ENCODE measurements at regions not wholly inside any gene's neighbourhood (a gene's known extent, or its start where the extent isn't known, plus 50 kb on each side); places are given as distances from the start of the nearest gene placed in this dataset.

DNA sequence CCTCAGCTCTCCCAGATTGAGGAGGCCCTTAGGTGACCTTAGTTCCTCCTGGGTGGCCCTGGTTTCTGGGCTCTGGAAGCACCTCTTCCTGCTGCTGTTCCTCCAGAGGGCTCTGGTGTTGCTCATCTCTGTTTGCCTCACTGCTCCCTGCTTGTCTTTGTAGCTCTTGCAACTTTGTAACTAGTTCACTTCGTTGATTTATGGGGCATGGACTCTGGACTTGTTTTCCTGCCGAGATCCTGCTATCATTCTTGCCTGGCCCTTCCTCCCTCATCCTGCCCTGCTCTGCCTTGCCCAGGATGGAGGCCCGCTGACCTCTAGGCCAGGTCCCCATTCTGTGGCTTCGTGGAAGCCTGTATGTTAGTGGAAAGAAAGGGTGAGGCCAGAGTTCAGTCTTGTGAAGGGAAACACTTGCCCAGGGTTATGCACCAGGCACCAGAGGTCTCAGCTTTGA, 169.3 kb downstream of the MACROH2A1 start (continued):
- TF ChIP-seq, protein P1, sequence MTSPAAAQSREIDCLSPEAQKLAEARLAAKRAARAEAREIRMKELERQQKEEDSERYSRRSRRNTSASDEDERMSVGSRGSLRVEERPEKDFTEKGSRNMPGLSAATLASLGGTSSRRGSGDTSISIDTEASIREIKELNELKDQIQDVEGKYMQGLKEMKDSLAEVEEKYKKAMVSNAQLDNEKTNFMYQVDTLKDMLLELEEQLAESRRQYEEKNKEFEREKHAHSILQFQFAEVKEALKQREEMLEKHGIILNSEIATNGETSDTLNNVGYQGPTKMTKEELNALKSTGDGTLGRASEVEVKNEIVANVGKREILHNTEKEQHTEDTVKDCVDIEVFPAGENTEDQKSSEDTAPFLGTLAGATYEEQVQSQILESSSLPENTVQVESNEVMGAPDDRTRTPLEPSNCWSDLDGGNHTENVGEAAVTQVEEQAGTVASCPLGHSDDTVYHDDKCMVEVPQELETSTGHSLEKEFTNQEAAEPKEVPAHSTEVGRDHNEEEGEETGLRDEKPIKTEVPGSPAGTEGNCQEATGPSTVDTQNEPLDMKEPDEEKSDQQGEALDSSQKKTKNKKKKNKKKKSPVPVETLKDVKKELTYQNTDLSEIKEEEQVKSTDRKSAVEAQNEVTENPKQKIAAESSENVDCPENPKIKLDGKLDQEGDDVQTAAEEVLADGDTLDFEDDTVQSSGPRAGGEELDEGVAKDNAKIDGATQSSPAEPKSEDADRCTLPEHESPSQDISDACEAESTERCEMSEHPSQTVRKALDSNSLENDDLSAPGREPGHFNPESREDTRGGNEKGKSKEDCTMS (CRISPR knock-in tag; conservative IDR thresholded peaks at IDR 0.05): no peak
- TF ChIP-seq, protein P2, sequence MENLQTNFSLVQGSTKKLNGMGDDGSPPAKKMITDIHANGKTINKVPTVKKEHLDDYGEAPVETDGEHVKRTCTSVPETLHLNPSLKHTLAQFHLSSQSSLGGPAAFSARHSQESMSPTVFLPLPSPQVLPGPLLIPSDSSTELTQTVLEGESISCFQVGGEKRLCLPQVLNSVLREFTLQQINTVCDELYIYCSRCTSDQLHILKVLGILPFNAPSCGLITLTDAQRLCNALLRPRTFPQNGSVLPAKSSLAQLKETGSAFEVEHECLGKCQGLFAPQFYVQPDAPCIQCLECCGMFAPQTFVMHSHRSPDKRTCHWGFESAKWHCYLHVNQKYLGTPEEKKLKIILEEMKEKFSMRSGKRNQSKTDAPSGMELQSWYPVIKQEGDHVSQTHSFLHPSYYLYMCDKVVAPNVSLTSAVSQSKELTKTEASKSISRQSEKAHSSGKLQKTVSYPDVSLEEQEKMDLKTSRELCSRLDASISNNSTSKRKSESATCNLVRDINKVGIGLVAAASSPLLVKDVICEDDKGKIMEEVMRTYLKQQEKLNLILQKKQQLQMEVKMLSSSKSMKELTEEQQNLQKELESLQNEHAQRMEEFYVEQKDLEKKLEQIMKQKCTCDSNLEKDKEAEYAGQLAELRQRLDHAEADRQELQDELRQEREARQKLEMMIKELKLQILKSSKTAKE (CRISPR knock-in tag; IDR thresholded peaks at IDR 0.05; ENCODE audit: borderline replicate concordance): no peak; the same call in 1 of the 2 replicates
- TF ChIP-seq, protein P3, sequence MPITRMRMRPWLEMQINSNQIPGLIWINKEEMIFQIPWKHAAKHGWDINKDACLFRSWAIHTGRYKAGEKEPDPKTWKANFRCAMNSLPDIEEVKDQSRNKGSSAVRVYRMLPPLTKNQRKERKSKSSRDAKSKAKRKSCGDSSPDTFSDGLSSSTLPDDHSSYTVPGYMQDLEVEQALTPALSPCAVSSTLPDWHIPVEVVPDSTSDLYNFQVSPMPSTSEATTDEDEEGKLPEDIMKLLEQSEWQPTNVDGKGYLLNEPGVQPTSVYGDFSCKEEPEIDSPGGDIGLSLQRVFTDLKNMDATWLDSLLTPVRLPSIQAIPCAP (CRISPR knock-in tag; IDR thresholded peaks at IDR 0.05; ENCODE audit: low read depth): no peak
- TF ChIP-seq ZNF12 (CRISPR knock-in tag; IDR thresholded peaks at IDR 0.05) (no peak), ZNF746 (CRISPR knock-in tag; IDR thresholded peaks at IDR 0.05) (no peak), HOXD1 (CRISPR knock-in tag; IDR thresholded peaks at IDR 0.05) (no peak), ZNF232 (CRISPR knock-in tag; IDR thresholded peaks at IDR 0.05; ENCODE audit: borderline replicate concordance) (no peak), RFX1 (IDR thresholded peaks at IDR 0.05) (no peak), ZNF7 (CRISPR knock-in tag; IDR thresholded peaks at IDR 0.05) (no peak), NR3C1 (CRISPR knock-in tag; IDR thresholded peaks at IDR 0.05) (no peak), ZNF564 (CRISPR knock-in tag; IDR thresholded peaks at IDR 0.05) (no peak), ZNF44 (CRISPR knock-in tag; IDR thresholded peaks at IDR 0.05) (no peak), ZNF354B (CRISPR knock-in tag; IDR thresholded peaks at IDR 0.05) (no peak), FIP1L1 (IDR thresholded peaks at IDR 0.05; ENCODE audit: borderline replicate concordance, insufficient read depth, low read depth, low read length) (no peak), NPAS2 (CRISPR knock-in tag; IDR thresholded peaks at IDR 0.05; ENCODE audit: borderline replicate concordance) (no peak), ZNF292 (CRISPR knock-in tag; IDR thresholded peaks at IDR 0.05; ENCODE audit: borderline replicate concordance, low read depth) (peak; percentile 45; the same call in 1 of the 2 replicates), ZNF720 (CRISPR knock-in tag; IDR thresholded peaks at IDR 0.05) (no peak), ZNF644 (CRISPR knock-in tag; IDR thresholded peaks at IDR 0.05; ENCODE audit: low read depth) (peak; percentile 71; the same call in 1 of the 2 replicates)
- TF ChIP-seq, protein P4, sequence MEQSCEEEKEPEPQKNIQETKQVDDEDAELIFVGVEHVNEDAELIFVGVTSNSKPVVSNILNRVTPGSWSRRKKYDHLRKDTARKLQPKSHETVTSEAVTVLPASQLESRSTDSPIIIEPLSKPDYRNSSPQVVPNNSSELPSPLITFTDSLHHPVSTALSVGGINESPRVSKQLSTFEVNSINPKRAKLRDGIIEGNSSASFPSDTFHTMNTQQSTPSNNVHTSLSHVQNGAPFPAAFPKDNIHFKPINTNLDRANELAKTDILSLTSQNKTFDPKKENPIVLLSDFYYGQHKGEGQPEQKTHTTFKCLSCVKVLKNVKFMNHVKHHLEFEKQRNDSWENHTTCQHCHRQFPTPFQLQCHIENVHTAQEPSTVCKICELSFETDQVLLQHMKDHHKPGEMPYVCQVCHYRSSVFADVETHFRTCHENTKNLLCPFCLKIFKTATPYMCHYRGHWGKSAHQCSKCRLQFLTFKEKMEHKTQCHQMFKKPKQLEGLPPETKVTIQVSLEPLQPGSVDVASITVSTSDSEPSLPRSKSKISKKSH (CRISPR knock-in tag; IDR thresholded peaks at IDR 0.05; ENCODE audit: borderline replicate concordance): no peak
- TF ChIP-seq, protein P5, sequence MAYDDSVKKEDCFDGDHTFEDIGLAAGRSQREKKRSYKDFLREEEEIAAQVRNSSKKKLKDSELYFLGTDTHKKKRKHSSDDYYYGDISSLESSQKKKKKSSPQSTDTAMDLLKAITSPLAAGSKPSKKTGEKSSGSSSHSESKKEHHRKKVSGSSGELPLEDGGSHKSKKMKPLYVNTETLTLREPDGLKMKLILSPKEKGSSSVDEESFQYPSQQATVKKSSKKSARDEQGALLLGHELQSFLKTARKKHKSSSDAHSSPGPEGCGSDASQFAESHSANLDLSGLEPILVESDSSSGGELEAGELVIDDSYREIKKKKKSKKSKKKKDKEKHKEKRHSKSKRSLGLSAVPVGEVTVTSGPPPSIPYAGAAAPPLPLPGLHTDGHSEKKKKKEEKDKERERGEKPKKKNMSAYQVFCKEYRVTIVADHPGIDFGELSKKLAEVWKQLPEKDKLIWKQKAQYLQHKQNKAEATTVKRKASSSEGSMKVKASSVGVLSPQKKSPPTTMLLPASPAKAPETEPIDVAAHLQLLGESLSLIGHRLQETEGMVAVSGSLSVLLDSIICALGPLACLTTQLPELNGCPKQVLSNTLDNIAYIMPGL (CRISPR knock-in tag; IDR thresholded peaks at IDR 0.05; ENCODE audit: borderline replicate concordance in 1 of 2, low read depth in 1 of 2): no peak
- TF ChIP-seq, protein P6, sequence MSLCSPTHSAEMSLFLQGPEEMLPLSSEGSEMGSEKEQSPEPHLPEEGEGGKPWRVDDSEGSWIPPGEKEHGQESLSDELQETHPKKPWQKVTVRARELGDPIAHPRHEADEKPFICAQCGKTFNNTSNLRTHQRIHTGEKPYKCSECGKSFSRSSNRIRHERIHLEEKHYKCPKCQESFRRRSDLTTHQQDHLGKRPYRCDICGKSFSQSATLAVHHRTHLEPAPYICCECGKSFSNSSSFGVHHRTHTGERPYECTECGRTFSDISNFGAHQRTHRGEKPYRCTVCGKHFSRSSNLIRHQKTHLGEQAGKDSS (CRISPR knock-in tag; IDR thresholded peaks at IDR 0.05; ENCODE audit: borderline replicate concordance, low read depth): 0 out of 2 replicates have a peak, but pooled peaks have one; percentile 11

All from HepG2 (cell line).